ENCODE measurements at regions not wholly inside any gene's neighbourhood (a gene's known extent, or its start where the extent isn't known, plus 50 kb on each side); places are given as distances from the start of the nearest gene placed in this dataset.

- no peak for DNase-seq
- intact Hi-C loops (cut with DNase I), result no loop called here
Measured at GRCh38 chr10:63886281-63887022, 365.3 kb downstream of the REEP3 start.

- DNase-seq, result no peak
- intact Hi-C loops (cut with DNase I), result no loop called here
Measured at GRCh38 chr10:63887023-63887589, 365.9 kb downstream of the REEP3 start.

GRCh38 chr10:63887600-63888370 lies 366.6 kb downstream of the REEP3 start:
- intact Hi-C loops (cut with DNase I), result no loop called here
- no peak for DNase-seq

GRCh38 chr10:63889803-63890202 lies 368.6 kb downstream of the REEP3 start:
- DNase-seq, result no peak
- intact Hi-C loops (cut with DNase I), result no loop called here

GRCh38 chr10:63896992-63897391 lies 375.8 kb downstream of the REEP3 start:
- peak in 39 of 42 donors; percentile 5 to 85 (median 50) for DNase-seq
- intact Hi-C loops (cut with DNase I), result no loop called here

- intact Hi-C loops (cut with DNase I), result no loop called here
- DNase-seq, result no peak
Measured at GRCh38 chr10:63899673-63900300, 378.6 kb downstream of the REEP3 start.

GRCh38 chr10:63901228-63901627 lies 380.0 kb downstream of the REEP3 start:
- intact Hi-C loops (cut with DNase I), result no loop called here
- DNase-seq, result no peak

GRCh38 chr10:63901881-63902280 lies 380.7 kb downstream of the REEP3 start:
- peak in 39 of 42 donors; percentile 15 to 88 (median 59) for DNase-seq

GRCh38 chr10:63910806-63911205 lies 389.6 kb downstream of the REEP3 start:
- intact Hi-C loops (cut with DNase I), result no loop called here
- DNase-seq, result no peak

More at GRCh38 chr10:63901881-63902280, 380.7 kb downstream of the REEP3 start:
- intact Hi-C loops (cut with DNase I), result no loop called here

- intact Hi-C loops (cut with DNase I), result no loop called here
- DNase-seq, result no peak
Measured at GRCh38 chr10:63915240-63915639, 394.0 kb downstream of the REEP3 start.

- DNase-seq, result no peak
- intact Hi-C loops (cut with DNase I), result no loop called here
Measured at GRCh38 chr10:63917363-63917762, 396.2 kb downstream of the REEP3 start.

GRCh38 chr10:63919575-63920279 lies 398.5 kb downstream of the REEP3 start:
- DNase-seq, result no peak
- intact Hi-C loops (cut with DNase I), result no loop called here

GRCh38 chr10:63920926-63921325 lies 399.7 kb downstream of the REEP3 start:
- intact Hi-C loops (cut with DNase I), result no loop called here
- DNase-seq, result no peak

- no peak for DNase-seq
- intact Hi-C loops (cut with DNase I), result no loop called here
Measured at GRCh38 chr10:63921908-63922467, 400.8 kb downstream of the REEP3 start.

GRCh38 chr10:63922468-63923284 lies 401.5 kb downstream of the REEP3 start:
- DNase-seq, result peak in 1 of 42 donors; percentile 1
- intact Hi-C loops (cut with DNase I), result no loop called here

- intact Hi-C loops (cut with DNase I), result no loop called here
- DNase-seq, result no peak
Measured at GRCh38 chr10:63929831-63930467, 408.7 kb downstream of the REEP3 start.

GRCh38 chr10:63930584-63930983 lies 409.4 kb downstream of the REEP3 start:
- DNase-seq, result no peak
- intact Hi-C loops (cut with DNase I), result no loop called here

GRCh38 chr10:63935705-63936104 lies 414.5 kb downstream of the REEP3 start:
- DNase-seq, result no peak
- intact Hi-C loops (cut with DNase I), result no loop called here
